Vagina (tissue), 2 donors: ENCODE measurements at regions not wholly inside any gene's neighbourhood (a gene's known extent, or its start where the extent isn't known, plus 50 kb on each side); places are given as distances from the start of the nearest gene placed in this dataset.

Source experiments
- DNase-seq, 2 donors: peaks; one replicate each; pipeline ENCODE4 v3.0.0-alpha.2; 2017; ENCODE audit errors: extremely low spot score in 2 of 2
- H3K27ac ChIP-seq: fragments of 200-600 bp; sonication (generic); one replicate; pipeline ENCODE4 v1.5.1; 2019
- H3K27me3 ChIP-seq: fragments of 200-600 bp; sonication (generic); one replicate; pipeline ENCODE4 v1.5.1; 2019
- H3K36me3 ChIP-seq, 2 donors: fragments of 200-600 bp; sonication (generic); one replicate each; pipeline ENCODE4 v1.5.1; 2017 to 2019
- H3K4me1 ChIP-seq: fragments of 200-600 bp; sonication (generic); one replicate; pipeline ENCODE4 v1.5.1; 2019
- H3K4me3 ChIP-seq, 2 donors: fragments of 200-600 bp; sonication (generic); 1 replicate in 1 of 2; 2 replicates in 1 of 2; pipeline ENCODE4 v1.5.1; 2016 to 2019
- H3K9me3 ChIP-seq: fragments of 200-600 bp; sonication (generic); one replicate; pipeline ENCODE4 v1.5.1; 2019
- CTCF ChIP-seq, 3 experiments: fragments of 450-650 bp in 2 of 3; fragments of 200-600 bp in 1 of 3; sonication (generic) in 1 of 3; IDR thresholded peaks; one replicate each; pipeline ENCODE4 v1.5.1; 2017 to 2019; ENCODE audit warnings: antibody characterized with exemption in 3 of 3, mild to moderate bottlenecking in 2 of 3, moderate library complexity in 2 of 3
- POLR2A ChIP-seq, 2 donors: fragments of 450-650 bp; IDR thresholded peaks; one replicate each; pipeline ENCODE4 v1.6.1; 2017; ENCODE audit warnings: antibody characterized with exemption in 2 of 2, mild to moderate bottlenecking in 2 of 2, moderate library complexity in 2 of 2
- POLR2AphosphoS5 ChIP-seq, 2 donors: sonication (generic); formaldehyde crosslinking; IDR thresholded peaks; one replicate each; pipeline ENCODE4 v1.9.0; 2017; ENCODE audit warnings: antibody characterized with exemption in 2 of 2, mild to moderate bottlenecking in 2 of 2, low read depth in 1 of 2; ENCODE audit not compliant: insufficient read depth in 1 of 2
- intact Hi-C: fragments of 100-400 bp; cut with DNase I; formaldehyde crosslinking; loops from one replicate; pipeline ENCODE4 v1.15.1; 2023

DNA sequence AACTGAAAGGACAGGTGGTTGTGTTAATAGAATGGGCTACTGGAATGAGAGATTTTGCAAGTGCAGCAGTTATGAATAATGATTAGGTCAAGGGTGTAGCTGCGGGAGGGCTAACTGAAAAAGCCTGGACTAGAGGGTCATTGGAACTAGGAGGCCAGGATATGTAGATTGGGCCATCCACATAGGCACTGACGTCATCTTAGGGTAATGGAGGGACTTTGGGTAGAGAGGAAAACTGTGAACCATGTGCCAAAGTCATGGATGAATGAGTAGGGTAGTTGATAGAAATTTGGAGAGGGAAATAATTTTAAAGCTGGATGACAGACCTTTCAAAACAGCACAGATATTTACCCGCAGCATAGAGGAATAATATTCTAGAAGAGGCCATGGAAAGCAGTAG is 123.6 kb upstream of the SLITRK2 start:
- no peaks in the 10 kb centered on the region for H3K27me3 ChIP-seq
- TF ChIP-seq POLR2AphosphoS5 (IDR thresholded peaks at IDR 0.05; ENCODE audit: insufficient read depth in 1 of 2, low read depth in 1 of 2), result no peak
- H3K36me3 ChIP-seq, result no peaks in the 10 kb centered on the region
- H3K27ac ChIP-seq, result no peak overlapping the region
- H3K9me3 ChIP-seq, result no peaks in the 10 kb centered on the region
- no peak for DNase-seq
- no peak overlapping the region for H3K4me3 ChIP-seq
- H3K4me1 ChIP-seq, result no peaks in the 10 kb centered on the region
- intact Hi-C loops, result no loop called here

GRCh38 chrX:145715641-145716138 is 101.9 kb upstream of the SLITRK2 start:
- TF ChIP-seq CTCF (IDR thresholded peaks at IDR 0.05) (no peak), POLR2AphosphoS5 (IDR thresholded peaks at IDR 0.05; ENCODE audit: insufficient read depth in 1 of 2, low read depth in 1 of 2) (no peak), POLR2A (IDR thresholded peaks at IDR 0.05) (no peak)
- Histone ChIP-seq H3K9me3 (no peaks in the 10 kb centered on the region), H3K4me1 (no peaks in the 10 kb centered on the region), H3K27me3 (no peaks in the 10 kb centered on the region), H3K36me3 (no peaks in the 10 kb centered on the region), H3K27ac (no peak overlapping the region), H3K4me3 (no peak overlapping the region)
- intact Hi-C loops, result no loop called here
- DNase-seq, result no peak

GRCh38 chrX:145716226-145716625 is 101.4 kb upstream of the SLITRK2 start:
- Histone ChIP-seq H3K27ac (no peak overlapping the region), H3K4me3 (no peak overlapping the region), H3K27me3 (no peaks in the 10 kb centered on the region), H3K4me1 (no peaks in the 10 kb centered on the region), H3K36me3 (no peaks in the 10 kb centered on the region), H3K9me3 (no peaks in the 10 kb centered on the region)
- intact Hi-C loops, result no loop called here
- TF ChIP-seq CTCF (IDR thresholded peaks at IDR 0.05), result no peak
- no peak for TF ChIP-seq POLR2A (IDR thresholded peaks at IDR 0.05)
- TF ChIP-seq POLR2AphosphoS5 (IDR thresholded peaks at IDR 0.05; ENCODE audit: insufficient read depth in 1 of 2, low read depth in 1 of 2), result no peak
- DNase-seq, result no peak

GRCh38 chrX:145727476-145727875 is 90.2 kb upstream of the SLITRK2 start:
- Histone ChIP-seq H3K27me3 (no peaks in the 10 kb centered on the region), H3K9me3 (no peaks in the 10 kb centered on the region), H3K4me3 (no peak overlapping the region), H3K4me1 (no peaks in the 10 kb centered on the region), H3K27ac (no peak overlapping the region), H3K36me3 (no peaks in the 10 kb centered on the region)
- TF ChIP-seq POLR2A (IDR thresholded peaks at IDR 0.05) (no peak), POLR2AphosphoS5 (IDR thresholded peaks at IDR 0.05; ENCODE audit: insufficient read depth in 1 of 2, low read depth in 1 of 2) (no peak), CTCF (IDR thresholded peaks at IDR 0.05) (no peak)
- intact Hi-C loops, result no loop called here
- no peak for DNase-seq

DNA sequence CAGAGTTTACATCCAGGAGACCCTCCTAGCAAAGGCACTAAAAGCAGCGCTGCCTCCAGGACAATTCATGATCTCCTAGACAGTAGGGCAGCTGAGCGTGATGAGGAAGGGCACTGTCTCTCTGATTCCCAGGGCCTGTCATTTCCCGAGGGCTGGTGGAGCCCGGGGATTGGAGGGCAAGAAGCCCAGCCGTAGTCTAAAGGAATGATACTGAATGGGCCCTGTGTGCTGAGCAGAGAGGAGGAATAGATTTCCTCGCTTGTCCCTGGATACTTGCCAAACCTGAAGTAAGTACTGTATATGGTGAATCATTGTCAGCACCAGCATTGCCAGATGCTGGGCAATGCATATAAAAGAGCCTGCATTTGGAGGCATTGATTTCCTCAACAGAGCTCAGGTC is 88.0 kb upstream of the SLITRK2 start:
- Histone ChIP-seq H3K27ac (no peak overlapping the region), H3K36me3 (no peaks in the 10 kb centered on the region), H3K4me3 (no peak overlapping the region), H3K9me3 (no peaks in the 10 kb centered on the region), H3K4me1 (no peaks in the 10 kb centered on the region), H3K27me3 (no peaks in the 10 kb centered on the region)
- intact Hi-C loops, result no loop called here
- TF ChIP-seq CTCF (IDR thresholded peaks at IDR 0.05), result no peak
- TF ChIP-seq POLR2A (IDR thresholded peaks at IDR 0.05), result no peak
- TF ChIP-seq POLR2AphosphoS5 (IDR thresholded peaks at IDR 0.05; ENCODE audit: insufficient read depth in 1 of 2, low read depth in 1 of 2), result no peak
- DNase-seq, result no peak
